Common myeloid progenitor, CD34-positive (primary cell): ENCODE measurements at regions not wholly inside any gene's neighbourhood (a gene's known extent, or its start where the extent isn't known, plus 50 kb on each side); places are given as distances from the start of the nearest gene placed in this dataset.

Source experiments
- CTCF ChIA-PET: fragments of 350-600 bp; sonication (Branson Sonifier 250); formaldehyde crosslinking; loops from one replicate; lab custom pipeline; 2021; ENCODE audit warnings: antibody characterized with exemption; lab: Charles Lee
- POLR2A ChIA-PET: fragments of 350-600 bp; sonication (Branson Sonifier 250); formaldehyde crosslinking; loops from one replicate; lab custom pipeline; 2021; ENCODE audit warnings: antibody characterized with exemption; lab: Charles Lee
- DNase-seq, 3 donors: peaks; one replicate each; pipeline versions ENCODE4 v3.0.0 to v3.0.0-alpha.2; 2013
- H3K27ac ChIP-seq, 2 experiments: 1 replicate in 1 of 2; 2 replicates in 1 of 2; pipeline ENCODE4 v1.7.0; 2013; ENCODE audit warnings: inconsistent platforms in 2 of 2, low read length in 2 of 2, mild to moderate bottlenecking in 2 of 2, low read depth in 1 of 2, moderate library complexity in 1 of 2; ENCODE audit not compliant: severe bottlenecking in 2 of 2, insufficient read depth in 1 of 2, poor library complexity in 1 of 2
- H3K27me3 ChIP-seq, 5 experiments: replicated peaks in 2 of 5; 1 replicate in 3 of 5; 2 replicates in 2 of 5; pipeline versions ENCODE4 v1.6.1 to v1.7.0; 2013; ENCODE audit warnings: low read length in 4 of 5, mild to moderate bottlenecking in 2 of 5, moderate library complexity in 2 of 5, inconsistent platforms in 1 of 5; ENCODE audit not compliant: insufficient read depth in 5 of 5, control insufficient read depth in 4 of 5
- H3K36me3 ChIP-seq, 4 experiments: 1 replicate in 2 of 4; 2 replicates in 2 of 4; pipeline versions ENCODE4 v1.6.1 to v1.7.0; 2013; ENCODE audit warnings: low read length in 3 of 4, control low read depth in 1 of 4, mild to moderate bottlenecking in 1 of 4; ENCODE audit not compliant: control insufficient read depth in 4 of 4, insufficient read depth in 4 of 4
- H3K4me1 ChIP-seq, 4 experiments: 1 replicate in 3 of 4; 2 replicates in 1 of 4; pipeline versions ENCODE4 v1.6.1 to v1.7.1; 2013; ENCODE audit warnings: low read length in 3 of 4, mild to moderate bottlenecking in 3 of 4, control low read depth in 1 of 4, inconsistent platforms in 1 of 4, moderate library complexity in 1 of 4; ENCODE audit not compliant: control insufficient read depth in 4 of 4, insufficient read depth in 4 of 4; ENCODE audit errors: control extremely low read depth in 1 of 4
- H3K4me3 ChIP-seq, 7 experiments: 1 replicate in 4 of 7; 2 replicates in 3 of 7; pipeline versions ENCODE4 v1.5.1 to v1.7.0; 2013; ENCODE audit warnings: mild to moderate bottlenecking in 7 of 7, low read length in 6 of 7, moderate library complexity in 6 of 7, inconsistent platforms in 2 of 7, low read depth in 2 of 7, control low read depth in 1 of 7; ENCODE audit not compliant: insufficient read depth in 4 of 7, control insufficient read depth in 1 of 7; ENCODE audit errors: extremely low read depth in 1 of 7
- H3K9me3 ChIP-seq, 5 experiments: 1 replicate in 4 of 5; 2 replicates in 1 of 5; pipeline versions ENCODE4 v1.6.1 to v1.7.1; 2013; ENCODE audit warnings: low read length in 4 of 5, mild to moderate bottlenecking in 2 of 5, inconsistent platforms in 1 of 5, low read depth in 1 of 5, moderate library complexity in 1 of 5; ENCODE audit not compliant: control insufficient read depth in 4 of 5, insufficient read depth in 2 of 5; ENCODE audit errors: control extremely low read depth in 1 of 5
- WGBS: methylation state at CpG from one replicate; pipeline ENCODE4 v1.1.5; 2013; ENCODE audit not compliant: insufficient coverage; 5-methylcytosine and 5-hydroxymethylcytosine counted together

DNA sequence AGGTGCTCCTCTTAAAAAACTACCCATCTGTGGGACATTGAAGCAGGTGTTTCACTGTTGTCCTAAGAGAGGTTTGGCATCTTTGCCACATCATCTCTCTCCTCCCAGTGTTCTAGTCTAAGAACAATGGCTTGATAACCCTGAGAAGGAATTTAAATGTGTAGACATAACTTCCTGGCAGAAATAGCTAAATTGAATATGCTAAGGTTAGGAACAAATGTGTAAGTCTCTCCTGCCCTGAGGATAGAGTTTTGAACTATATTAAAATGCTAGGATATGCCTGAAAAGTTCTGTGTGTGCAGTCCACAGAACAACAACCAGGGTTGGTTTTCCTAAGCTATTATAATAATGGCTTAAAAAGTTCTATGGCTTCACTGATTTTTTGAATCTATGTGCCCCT is 106.6 kb downstream of the LRRC70 start:
- Histone ChIP-seq H3K36me3 (no peaks in the 10 kb centered on the region), H3K4me3 (no peak overlapping the region), H3K27me3 (no peaks in the 10 kb centered on the region), H3K4me1 (peaks cover 0 to 8% (median 4%) of the 10 kb centered on the region in 4 experiments), H3K9me3 (peaks cover 0 to 3% (median 3%) of the 10 kb centered on the region in 5 experiments), H3K27ac (no peak overlapping the region)
- no peak for DNase-seq
- ChIA-PET CTCF (no interaction called here), POLR2A (no interaction called here)

DNA sequence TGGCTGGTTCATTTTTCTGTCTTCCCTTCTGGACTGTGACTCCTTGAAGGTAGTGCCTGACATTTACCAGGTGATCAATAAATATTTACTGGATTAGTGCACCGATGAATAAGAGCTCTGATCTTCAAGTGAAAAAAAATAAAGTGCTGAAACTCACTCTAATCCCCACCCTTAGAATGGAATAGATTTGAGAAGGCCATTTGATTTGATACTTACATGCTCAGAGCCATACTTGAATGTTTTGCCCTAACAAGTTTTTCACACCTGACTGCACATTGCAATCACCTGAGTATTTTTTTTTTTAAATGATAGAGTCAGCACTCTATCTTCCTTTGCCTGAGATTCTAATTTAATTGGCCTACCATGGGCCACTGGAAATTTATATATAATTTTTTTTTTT is 105.7 kb downstream of the LRRC70 start:
- DNase-seq = no peak
- Histone ChIP-seq H3K27me3 (no peaks in the 10 kb centered on the region), H3K4me1 (no peaks in the 10 kb centered on the region), H3K36me3 (no peaks in the 10 kb centered on the region), H3K27ac (no peak overlapping the region), H3K9me3 (peaks cover 1 to 11% (median 4%) of the 10 kb centered on the region in 5 experiments), H3K4me3 (no peak overlapping the region)
- ChIA-PET POLR2A (no interaction called here), CTCF (interaction anchor here (0.6 kb wide), 1 partner anchor 29 kb away, joined by 3 read pairs; no protein-coding TSS in a partner anchor)
- WGBS = 100% methylated on average over 1 of the region's 1 CpG

DNA sequence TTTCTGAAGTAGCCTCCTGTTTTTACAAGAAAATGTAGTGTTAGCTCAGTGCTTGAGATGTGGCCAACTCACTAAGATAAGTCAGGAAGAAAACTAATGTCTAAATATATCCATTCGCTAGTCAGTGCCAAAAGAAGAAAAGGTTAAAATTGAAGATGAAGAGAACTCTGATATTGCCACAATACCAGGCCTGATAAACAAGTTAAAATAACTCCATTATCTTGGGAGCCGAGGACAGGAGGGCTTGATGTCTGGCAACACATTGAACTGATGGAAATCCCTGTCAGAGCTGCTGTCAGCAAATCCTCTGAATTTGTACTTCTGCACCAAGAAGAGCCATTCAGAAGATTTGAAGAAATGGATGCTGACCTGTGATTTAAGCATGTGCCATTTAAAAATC is 103.4 kb downstream of the LRRC70 start:
- ChIA-PET CTCF (no interaction called here), POLR2A (no interaction called here)
- peaks cover 1 to 20% (median 10%) of the 10 kb centered on the region in 5 experiments for H3K9me3 ChIP-seq
- DNase-seq = no peak
- H3K27me3 ChIP-seq = no peaks in the 10 kb centered on the region
- WGBS = 100% methylated on average over 1 of the region's 2 CpGs
- no peaks in the 10 kb centered on the region for H3K4me1 ChIP-seq
- H3K27ac ChIP-seq = no peak overlapping the region
- no peaks in the 10 kb centered on the region for H3K36me3 ChIP-seq
- no peak overlapping the region for H3K4me3 ChIP-seq

DNA sequence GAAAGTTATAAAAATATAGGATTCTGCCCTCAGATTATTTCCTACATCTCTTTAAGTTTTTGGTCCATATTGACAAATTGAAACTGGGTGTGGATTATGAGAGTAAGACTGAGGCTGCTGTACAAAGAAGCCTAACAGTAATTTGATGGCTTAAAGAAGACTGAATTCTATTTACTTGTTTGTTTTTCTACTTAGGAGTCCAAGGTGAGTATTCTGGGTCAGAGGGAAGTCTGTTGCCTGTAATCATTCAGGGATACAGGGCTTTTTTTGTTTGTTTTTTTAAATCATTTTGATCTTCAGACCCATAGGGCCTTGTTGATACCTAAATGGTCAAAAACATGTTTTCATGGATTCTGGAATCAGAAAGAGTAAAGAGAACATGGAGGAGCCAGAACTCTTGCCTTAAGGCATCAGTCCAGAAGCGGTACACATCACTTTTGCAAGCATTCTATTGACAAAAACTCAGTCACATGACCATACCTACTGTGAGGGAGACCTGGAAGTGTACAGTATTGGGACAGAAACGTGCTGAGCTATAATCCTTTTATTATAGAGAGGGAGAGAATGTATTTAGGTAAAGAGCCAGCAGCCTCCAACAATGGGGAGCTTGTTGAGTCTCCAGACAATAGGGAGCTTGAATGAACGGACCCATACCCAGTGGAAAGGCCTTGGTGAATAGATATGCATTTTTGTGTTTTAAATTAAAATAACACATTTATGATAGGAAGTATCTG is 102.7 kb downstream of the LRRC70 start:
- no peak overlapping the region for H3K27ac ChIP-seq

DNA sequence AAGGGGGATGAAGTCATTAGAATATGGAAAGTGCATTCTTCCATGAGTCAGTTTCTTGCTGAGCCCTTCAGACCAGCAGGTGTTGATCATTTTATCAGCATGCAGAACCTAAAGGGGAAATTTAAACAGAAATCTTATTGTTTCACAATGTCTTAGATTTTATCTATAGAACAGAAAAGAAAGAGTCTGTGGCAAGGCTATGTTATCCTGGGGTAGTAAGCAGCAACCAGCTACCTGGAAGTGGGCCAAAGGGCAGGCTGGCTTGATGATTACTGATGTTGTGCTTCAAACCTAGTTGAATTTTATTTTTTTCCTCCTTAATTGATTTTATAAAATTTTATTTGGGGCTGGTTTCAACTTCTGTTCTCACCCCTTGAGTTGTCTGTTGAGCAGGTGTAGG is 101.5 kb downstream of the LRRC70 start:
- POLR2A ChIA-PET = no interaction called here
- H3K4me3 ChIP-seq = no peak overlapping the region
- peaks cover 1 to 16% (median 6%) of the 10 kb centered on the region in 5 experiments for H3K9me3 ChIP-seq
- CTCF ChIA-PET = no interaction called here
- H3K36me3 ChIP-seq = no peaks in the 10 kb centered on the region
- no peaks in the 10 kb centered on the region for H3K4me1 ChIP-seq
- DNase-seq = peak in 2 of 3 donors; percentile 50 to 57
- no peak overlapping the region for H3K27ac ChIP-seq
- H3K27me3 ChIP-seq = no peaks in the 10 kb centered on the region

More for the DNA sequence above, 102.7 kb downstream of the LRRC70 start:
- ChIA-PET POLR2A (no interaction called here), CTCF (no interaction called here)
- no peaks in the 10 kb centered on the region for H3K4me1 ChIP-seq
- no peak overlapping the region for H3K4me3 ChIP-seq
- H3K27me3 ChIP-seq = no peaks in the 10 kb centered on the region
- WGBS = 83% methylated on average over 1 of the region's 3 CpGs
- no peak for DNase-seq
- H3K9me3 ChIP-seq = peaks cover 1 to 16% (median 6%) of the 10 kb centered on the region in 5 experiments
- H3K36me3 ChIP-seq = no peaks in the 10 kb centered on the region
